Neural cell (in vitro differentiated cells): ENCODE measurements at regions not wholly inside any gene's neighbourhood (a gene's known extent, or its start where the extent isn't known, plus 50 kb on each side); places are given as distances from the start of the nearest gene placed in this dataset.

ENCODE experiments used
- CTCF ChIP-seq: fragments of 450-650 bp; IDR thresholded peaks from 2 replicates; pipeline ENCODE4 v1.5.1; 2014; ENCODE audit warnings: antibody characterized with exemption, mild to moderate bottlenecking, moderate library complexity; ENCODE audit not compliant: poor library complexity, severe bottlenecking
- EP300 ChIP-seq: fragments of 450-650 bp; conservative IDR thresholded peaks from 2 replicates; pipeline ENCODE4 v1.6.1; 2014; ENCODE audit warnings: antibody characterized with exemption, mild to moderate bottlenecking, moderate library complexity; ENCODE audit not compliant: poor library complexity, severe bottlenecking
- EZH2 ChIP-seq: fragments of 200-600, 300-800 bp; shearing (Covaris generic), sonication (generic); IDR thresholded peaks from 2 replicates; pipeline ENCODE4 v1.6.1; 2014; ENCODE audit warnings: antibody characterized with exemption, low read length, borderline replicate concordance, mild to moderate bottlenecking; ENCODE audit not compliant: insufficient read depth, poor library complexity, severe bottlenecking
- MXI1 ChIP-seq: fragments of 450-650 bp; conservative IDR thresholded peaks from 2 replicates; pipeline ENCODE4 v1.6.1; 2014; ENCODE audit warnings: antibody characterized with exemption, mild to moderate bottlenecking; ENCODE audit not compliant: poor library complexity, severe bottlenecking
- POLR2AphosphoS5 ChIP-seq: IDR thresholded peaks from 2 replicates; pipeline ENCODE4 v1.6.1; 2012
- RAD21 ChIP-seq: fragments of 450-650 bp; conservative IDR thresholded peaks from 2 replicates; pipeline ENCODE4 v1.6.1; 2014; ENCODE audit warnings: antibody characterized with exemption, mild to moderate bottlenecking, moderate library complexity
- TAF1 ChIP-seq: IDR thresholded peaks from 2 replicates; pipeline ENCODE4 v1.6.1; 2012; ENCODE audit warnings: low read depth

- TF ChIP-seq CTCF (no peak), EP300 (no peak), POLR2AphosphoS5 (no peak), MXI1 (no peak), EZH2 (no peak), TAF1 (no peak), RAD21 (no peak)
Measured at GRCh38 chr6:147741389-147741788, 232.9 kb downstream of the SAMD5 start.
